GM12878 (cell line): ENCODE measurements at regions not wholly inside any gene's neighbourhood (a gene's known extent, or its start where the extent isn't known, plus 50 kb on each side); places are given as distances from the start of the nearest gene placed in this dataset.

Experiments used
- ATAC-seq: fragments of 200-7000 bp; cut with Tn5 transposase; 3 replicates; pipeline ENCODE4 v1.9.1; 2020; ENCODE audit warnings: mild to moderate bottlenecking, moderate library complexity
- BruUV-seq: library from RNA; stranded (reverse); fragments of 400-500 nt; replicated peaks from 2 replicates; lab custom pipeline; 2021; lab: Mats Ljungman, UMichigan
- CTCF ChIA-PET: fragments of 300-600 bp; sonication (Branson Sonifier 250); formaldehyde crosslinking; extraction: SDS; loops from one replicate; lab custom pipeline; 2021; ENCODE audit warnings: inconsistent platforms; lab: Yijun Ruan, JAX
- POLR2A ChIA-PET: fragments of 350-600 bp; formaldehyde crosslinking; extraction: SDS; loops from one replicate; lab custom pipeline; 2021; ENCODE audit warnings: inconsistent platforms; lab: Charles Lee
- RAD21 ChIA-PET: fragments of 300-600 bp; sonication (Branson Sonifier 250); formaldehyde crosslinking; loops from one replicate; lab custom pipeline; 2023; ENCODE audit warnings: antibody characterized with exemption; ENCODE audit not compliant: unreplicated experiment; lab: Charles Lee
- SMC1A ChIA-PET: fragments of 300-600 bp; sonication (Branson Sonifier 250); formaldehyde crosslinking; loops from one replicate; lab custom pipeline; 2023; ENCODE audit not compliant: unreplicated experiment, uncharacterized antibody; lab: Charles Lee
- DNase-seq: peaks from one replicate; pipeline ENCODE4 v3.0.0-alpha.2; 2011; ENCODE audit warnings: low read depth, low spot score
- FAIRE-seq: peaks from 3 replicates; lab custom pipeline; 2011; peaks lifted over from hg19 to GRCh38; lab: Jason Lieb, UNC
- H2AFZ ChIP-seq: 2 replicates; pipeline ENCODE4 v1.6.0; 2011; ENCODE audit warnings: low read depth, low read length, control low read depth; ENCODE audit not compliant: control insufficient read depth
- H3K27ac ChIP-seq: 2 replicates; pipeline ENCODE4 v1.5.1; 2011; ENCODE audit warnings: control low read depth; ENCODE audit not compliant: control insufficient read depth, insufficient read depth
- H3K27me3 ChIP-seq, 2 experiments: replicated peaks in 1 of 2; 2 replicates each; pipeline versions ENCODE4 v1.6.0 to v1.6.1; 2011; ENCODE audit warnings: low read length in 1 of 2; ENCODE audit not compliant: control insufficient read depth in 2 of 2, insufficient read depth in 2 of 2
- H3K36me3 ChIP-seq, 2 experiments: 2 replicates each; pipeline ENCODE4 v1.5.1; 2011; ENCODE audit warnings: low read length in 1 of 2; ENCODE audit not compliant: control insufficient read depth in 2 of 2, insufficient read depth in 2 of 2
- H3K4me1 ChIP-seq: 2 replicates; pipeline ENCODE4 v1.6.1; 2011; ENCODE audit warnings: mild to moderate bottlenecking, low read length, moderate library complexity, mixed read lengths; ENCODE audit not compliant: control insufficient read depth, insufficient read depth
- H3K4me2 ChIP-seq: 2 replicates; pipeline ENCODE4 v1.6.0; 2011; ENCODE audit warnings: control low read depth; ENCODE audit not compliant: control insufficient read depth, insufficient read depth
- H3K4me3 ChIP-seq: fragments of 200-600 bp; sonication (generic); 2 replicates; pipeline ENCODE4 v1.5.1; 2016
- H3K79me2 ChIP-seq: 2 replicates; pipeline ENCODE4 v1.6.0; 2011; ENCODE audit warnings: low read length; ENCODE audit not compliant: control insufficient read depth, insufficient read depth
- H3K9ac ChIP-seq: 2 replicates; pipeline ENCODE4 v1.8.0; 2011; ENCODE audit warnings: low read length, control low read depth, mixed read lengths; ENCODE audit not compliant: control insufficient read depth, insufficient read depth
- H3K9me3 ChIP-seq: replicated peaks from 3 replicates; pipeline ENCODE4 v1.5.1; 2011; ENCODE audit warnings: mild to moderate bottlenecking, low read length; ENCODE audit not compliant: control insufficient read depth, insufficient read depth
- H4K20me1 ChIP-seq: 2 replicates; pipeline ENCODE4 v1.6.0; 2011; ENCODE audit not compliant: control insufficient read depth, insufficient read depth
- BCL11A ChIP-seq: IDR thresholded peaks from 2 replicates; pipeline ENCODE4 v1.6.1; 2011; ENCODE audit warnings: low read depth, low read length
- CBFB ChIP-seq: IDR thresholded peaks from 2 replicates; pipeline ENCODE4 v1.6.1; 2016; ENCODE audit warnings: antibody characterized with exemption, low read depth
- FOS ChIP-seq: IDR thresholded peaks from 3 replicates; pipeline ENCODE4 v1.6.1; 2011; ENCODE audit warnings: borderline replicate concordance; ENCODE audit not compliant: insufficient read length; ENCODE audit errors: extremely low read depth
- IRF5 ChIP-seq: fragments of 450-650 bp; IDR thresholded peaks from 2 replicates; pipeline ENCODE4 v1.6.1; 2017; ENCODE audit warnings: borderline replicate concordance
- KDM1A ChIP-seq: fragments of 200-600 bp; sonication (generic); IDR thresholded peaks from 2 replicates; pipeline ENCODE4 v1.6.1; 2016; ENCODE audit warnings: borderline replicate concordance
- LARP7 ChIP-seq: fragments of 450-650 bp; IDR thresholded peaks from 2 replicates; pipeline ENCODE4 v1.6.1; 2017; ENCODE audit warnings: mild to moderate bottlenecking
- REST ChIP-seq: IDR thresholded peaks from 2 replicates; pipeline ENCODE4 v1.6.1; 2012; ENCODE audit warnings: mild to moderate bottlenecking, low read depth, low read length
- SPI1 ChIP-seq: IDR thresholded peaks from 2 replicates; pipeline ENCODE4 v1.6.1; 2011; ENCODE audit warnings: low read depth, mild to moderate bottlenecking, low read length, moderate library complexity, borderline replicate concordance; ENCODE audit not compliant: insufficient read depth
- STAT1 ChIP-seq: fragments of 450-650 bp; conservative IDR thresholded peaks from 2 replicates; pipeline ENCODE4 v1.6.1; 2014; ENCODE audit warnings: antibody characterized with exemption, mild to moderate bottlenecking
- YBX1 ChIP-seq: fragments of 450-650 bp; IDR thresholded peaks from 2 replicates; pipeline ENCODE4 v1.6.1; 2016; ENCODE audit warnings: antibody characterized with exemption
- ZBTB4 ChIP-seq: fragments of 450-650 bp; formaldehyde crosslinking; IDR thresholded peaks from 2 replicates; pipeline ENCODE4 v1.4.0; 2022; ENCODE audit warnings: mild to moderate bottlenecking, moderate library complexity
- WGBS: methylation state at CpG from one replicate; pipeline ENCODE4 v1.1.6; 2016; ENCODE audit warnings: low lambda C conversion rate; ENCODE audit not compliant: insufficient replicate concordance, insufficient coverage; ENCODE audit errors: missing lambda C conversion rate; 5-methylcytosine and 5-hydroxymethylcytosine counted together
- in situ Hi-C: fragments of 300-500 bp; cut with MboI; formaldehyde crosslinking; loops from 9 replicates; pipeline ENCODE4 v1.14.3; 2018; ENCODE audit warnings: mixed read lengths
- intact Hi-C: fragments of 100-400 bp; cut with micrococcal nuclease; formaldehyde crosslinking; loops from one replicate; pipeline ENCODE4 v1.14.2; 2022; ENCODE audit not compliant: unreplicated experiment

GRCh38 chr7:152594801-152595200 lies 81.1 kb downstream of the XRCC2 start:
- ATAC-seq (no peak), DNase-seq (no peak), FAIRE-seq (no peak)
- in situ Hi-C loops (no loop called here), intact Hi-C loops (no loop called here)
- ChIA-PET SMC1A (interaction anchor here (0.6 to 1.5 kb wide), 2 partner anchors 20 to 298 kb away, joined by 3 read pairs; no protein-coding TSS in a partner anchor), RAD21 (no interaction called here), CTCF (interaction anchor here (0.8 kb wide), 1 partner anchor 506 kb away, joined by 4 read pairs; no protein-coding TSS in a partner anchor), POLR2A (no interaction called here)
- Histone ChIP-seq H3K79me2 (no peaks in the 10 kb centered on the region), H4K20me1 (no peaks in the 10 kb centered on the region), H3K36me3 (no peaks in the 10 kb centered on the region), H3K4me3 (no peak overlapping the region), H3K4me1 (no peaks in the 10 kb centered on the region), H3K4me2 (no peak overlapping the region), H3K9ac (no peak overlapping the region), H3K27ac (no peak overlapping the region), H2AFZ (no peak overlapping the region), H3K27me3 (no peaks in the 10 kb centered on the region), H3K9me3 (no peaks in the 10 kb centered on the region)
- TF ChIP-seq YBX1 (no peak), FOS (no peak), BCL11A (no peak), LARP7 (no peak), ZBTB4 (no peak), CBFB (no peak), STAT1 (no peak), IRF5 (no peak), REST (no peak), SPI1 (no peak), KDM1A (no peak)
- WGBS = 83% methylated on average over 9 of the region's 9 CpGs
- no TSS peak for BruUV-seq
